K562 (cell line): ENCODE measurements at regions not wholly inside any gene's neighbourhood (a gene's known extent, or its start where the extent isn't known, plus 50 kb on each side); places are given as distances from the start of the nearest gene placed in this dataset.
A peak's percentile ranks its signal among the peaks of the same experiment; 100 is the strongest.

Experiments used
- ATAC-seq: fragments of 200-7000 bp; cut with Tn5 transposase; 3 replicates; pipeline ENCODE4 v1.9.1; 2020; ENCODE audit warnings: moderate library complexity
- BruUV-seq: library from RNA; stranded (reverse); fragments of 400-500 nt; replicated peaks from 2 replicates; lab custom pipeline; 2021; lab: Mats Ljungman, UMichigan
- CTCF ChIA-PET: fragments of 300-600 bp; formaldehyde crosslinking; extraction: SDS; loops from one replicate; lab custom pipeline; 2021; ENCODE audit warnings: low intra/inter-chr PET ratio; lab: Yijun Ruan, JAX
- POLR2A ChIA-PET: fragments of 300-600, 350-650 bp; sonication (Branson Sonifier 250); formaldehyde crosslinking; extraction: SDS; loops from one replicate; lab custom pipeline; 2021; ENCODE audit warnings: antibody characterized with exemption, inconsistent platforms; lab: Yijun Ruan, JAX
- DNase-seq, 4 experiments: peaks; one replicate each; pipeline versions ENCODE4 v3.0.0 to v3.0.0-alpha.2; 2011 to 2018; ENCODE audit warnings: low spot score in 3 of 4, mixed read lengths in 3 of 4; ENCODE audit errors: extremely low read depth in 1 of 4
- FAIRE-seq: peaks from 2 replicates; lab custom pipeline; 2011; peaks lifted over from hg19 to GRCh38; lab: Jason Lieb, UNC
- H2AFZ ChIP-seq: 2 replicates; pipeline ENCODE4 v1.6.0; 2011; ENCODE audit warnings: low read depth, low read length, control low read depth, inconsistent platforms
- H3K27ac ChIP-seq: fragments of 200-600 bp; 3 replicates; pipeline ENCODE4 v1.8.0; 2011; ENCODE audit warnings: low read depth, mild to moderate bottlenecking, control low read depth, inconsistent platforms, low read length, moderate library complexity, mixed read lengths; ENCODE audit errors: extremely low read depth
- H3K27me3 ChIP-seq, 2 experiments: fragments of 300-600 bp in 1 of 2; 2 replicates in 1 of 2; 3 replicates in 1 of 2; pipeline versions ENCODE4 v1.6.0 to v1.8.0; 2011; ENCODE audit warnings: inconsistent platforms in 2 of 2, low read length in 2 of 2, mild to moderate bottlenecking in 1 of 2, mixed read lengths in 1 of 2, moderate library complexity in 1 of 2; ENCODE audit not compliant: control insufficient read depth in 2 of 2, insufficient read depth in 2 of 2
- H3K36me3 ChIP-seq: fragments of 300-600 bp; 3 replicates; pipeline ENCODE4 v1.8.0; 2011; ENCODE audit warnings: mild to moderate bottlenecking, low read length, inconsistent platforms; ENCODE audit not compliant: control insufficient read depth, insufficient read depth
- H3K4me1 ChIP-seq, 2 experiments: fragments of 200-600 bp in 1 of 2; replicated peaks in 1 of 2; 2 replicates in 1 of 2; 3 replicates in 1 of 2; pipeline versions ENCODE4 v1.5.1 to v1.8.0; 2011; ENCODE audit warnings: inconsistent platforms in 2 of 2, low read length in 2 of 2, mild to moderate bottlenecking in 1 of 2, mixed read lengths in 1 of 2, moderate library complexity in 1 of 2; ENCODE audit not compliant: control insufficient read depth in 2 of 2, insufficient read depth in 2 of 2
- H3K4me2 ChIP-seq: 2 replicates; pipeline ENCODE4 v1.6.1; 2011; ENCODE audit warnings: low read length, control low read depth, inconsistent platforms, mixed read lengths; ENCODE audit not compliant: insufficient read depth
- H3K4me3 ChIP-seq: fragments of 200-600 bp; sonication (generic), shearing (Covaris generic); 2 replicates; pipeline ENCODE4 v1.5.1; 2016; ENCODE audit warnings: control low read depth, inconsistent platforms
- H3K79me2 ChIP-seq: fragments of 200-600 bp; 3 replicates; pipeline ENCODE4 v1.8.0; 2011; ENCODE audit warnings: low read length, inconsistent platforms; ENCODE audit not compliant: control insufficient read depth, insufficient read depth
- H3K9ac ChIP-seq, 2 experiments: 2 replicates each; pipeline versions ENCODE4 v1.6.0 to v1.6.1; 2011; ENCODE audit warnings: low read depth in 2 of 2, low read length in 2 of 2, control low read depth in 1 of 2, inconsistent platforms in 1 of 2, mild to moderate bottlenecking in 1 of 2, mixed read lengths in 1 of 2; ENCODE audit not compliant: insufficient read depth in 1 of 2
- H3K9me1 ChIP-seq: one replicate; pipeline ENCODE4 v1.6.0; 2011; ENCODE audit warnings: inconsistent platforms, mild to moderate bottlenecking, low read length, moderate library complexity; ENCODE audit not compliant: control insufficient read depth, insufficient read depth
- H3K9me3 ChIP-seq: replicated peaks from 2 replicates; pipeline ENCODE4 v1.5.1; 2011; ENCODE audit warnings: low read depth, low read length, inconsistent platforms; ENCODE audit not compliant: control insufficient read depth, insufficient read depth
- H4K20me1 ChIP-seq: replicated peaks from 2 replicates; pipeline ENCODE4 v1.6.1; 2011; ENCODE audit warnings: low read length, inconsistent platforms, mixed read lengths; ENCODE audit not compliant: control insufficient read depth, insufficient read depth
- CUX1 ChIP-seq: fragments of 200-800 bp; sonication (Bioruptor generic); IDR thresholded peaks from 2 replicates; pipeline ENCODE4 v1.6.1; 2016; ENCODE audit warnings: missing genetic modification characterization, missing compliant biosample characterization
- HNRNPL ChIP-seq: fragments of 200-400 bp; formaldehyde crosslinking; IDR thresholded peaks from 2 replicates; pipeline ENCODE4 v1.6.1; 2017; ENCODE audit warnings: low read depth, mild to moderate bottlenecking, low read length
- MBD2 ChIP-seq: sonication (generic); IDR thresholded peaks from 2 replicates; pipeline ENCODE4 v1.6.1; 2016; ENCODE audit warnings: low read depth, borderline replicate concordance
- PHB2 ChIP-seq: fragments of 450-650 bp; IDR thresholded peaks from 2 replicates; pipeline ENCODE4 v1.6.1; 2017; ENCODE audit warnings: low read depth
- PREB ChIP-seq: sonication (generic); formaldehyde crosslinking; IDR thresholded peaks from 2 replicates; pipeline ENCODE4 v1.8.1; 2023; ENCODE audit warnings: mild to moderate bottlenecking, missing genetic modification reagents
- SMARCB1 ChIP-seq: IDR thresholded peaks from 2 replicates; pipeline ENCODE4 v1.6.1; 2011; ENCODE audit warnings: improper control_type of control experiment, low read depth; ENCODE audit not compliant: insufficient read length
- SRF ChIP-seq, 2 experiments: fragments of 250-450, 450-650 bp in 1 of 2; sonication (Bioruptor Pico) in 1 of 2; sonication (generic) in 1 of 2; formaldehyde crosslinking; IDR thresholded peaks; 2 replicates each; pipeline versions ENCODE4 v1.5.0 to v1.5.1; 2020 to 2022; ENCODE audit warnings: mild to moderate bottlenecking in 1 of 2, missing genetic modification reagents in 1 of 2
- STAT5A ChIP-seq: IDR thresholded peaks from 2 replicates; pipeline ENCODE4 v1.6.1; 2012; ENCODE audit warnings: low read length, inconsistent platforms, borderline replicate concordance
- ZKSCAN8 ChIP-seq: fragments of 200-800 bp; sonication (Bioruptor generic); IDR thresholded peaks from 2 replicates; pipeline ENCODE4 v1.6.1; 2016; ENCODE audit warnings: missing genetic modification characterization, missing compliant biosample characterization
- ZNF146 ChIP-seq: IDR thresholded peaks from one replicate; pipeline ENCODE4 v1.6.1; 2018; ENCODE audit warnings: missing compliant biosample characterization; ENCODE audit not compliant: unreplicated experiment
- WGBS: fragments of 100-300 bp; shearing (Covaris generic); methylation state at CpG from one replicate; pipeline ENCODE4 v1.1.6; 2016; ENCODE audit warnings: low coverage, mixed read lengths; ENCODE audit not compliant: insufficient coverage; ENCODE audit errors: missing lambda C conversion rate; 5-methylcytosine and 5-hydroxymethylcytosine counted together
- in situ Hi-C: fragments of 300-500 bp; cut with MboI; formaldehyde crosslinking; loops from 4 replicates; pipeline ENCODE4 v1.15.0; 2018; ENCODE audit warnings: inconsistent platforms, mixed read lengths
- intact Hi-C: fragments of 100-400 bp; cut with micrococcal nuclease; formaldehyde crosslinking; loops from 2 replicates; pipeline ENCODE4 v1.14.2; 2022
- TF ChIP-seq, protein P1 (sequence below), 3 experiments: fragments of 200-800 bp in 1 of 3; fragments of 250-450 bp in 1 of 3; fragments of 450-650 bp in 1 of 3; sonication (Bioruptor Pico) in 1 of 3; sonication (Bioruptor generic) in 1 of 3; formaldehyde crosslinking in 1 of 3; IDR thresholded peaks; 2 replicates each; pipeline versions ENCODE4 v1.6.1 to v1.8.0; 2016 to 2022; ENCODE audit warnings: mild to moderate bottlenecking in 2 of 3, missing genetic modification characterization in 2 of 3, missing compliant biosample characterization in 1 of 3, moderate library complexity in 1 of 3

DNA sequence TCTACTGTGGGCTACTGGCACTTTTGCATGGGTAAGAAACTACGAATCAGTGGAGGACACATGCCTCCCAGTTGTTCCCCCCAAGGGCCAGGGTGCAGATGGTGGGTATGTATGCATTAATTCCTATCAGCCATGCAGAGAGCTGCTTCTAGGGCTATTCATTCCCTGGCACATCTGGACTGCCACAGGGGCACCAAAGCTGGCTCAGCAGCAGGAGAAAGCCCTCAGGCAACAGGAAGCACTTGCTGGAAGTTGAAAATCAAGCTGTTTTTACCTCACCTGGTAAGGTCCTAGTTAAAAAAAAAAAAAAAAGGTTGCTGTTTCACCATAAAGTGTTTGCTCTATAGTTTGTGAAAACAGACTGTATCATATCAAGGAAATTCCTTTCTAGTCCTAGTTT, 1342.6 kb downstream of the REEP3 start (continued):
- no peak for TF ChIP-seq CUX1

DNA sequence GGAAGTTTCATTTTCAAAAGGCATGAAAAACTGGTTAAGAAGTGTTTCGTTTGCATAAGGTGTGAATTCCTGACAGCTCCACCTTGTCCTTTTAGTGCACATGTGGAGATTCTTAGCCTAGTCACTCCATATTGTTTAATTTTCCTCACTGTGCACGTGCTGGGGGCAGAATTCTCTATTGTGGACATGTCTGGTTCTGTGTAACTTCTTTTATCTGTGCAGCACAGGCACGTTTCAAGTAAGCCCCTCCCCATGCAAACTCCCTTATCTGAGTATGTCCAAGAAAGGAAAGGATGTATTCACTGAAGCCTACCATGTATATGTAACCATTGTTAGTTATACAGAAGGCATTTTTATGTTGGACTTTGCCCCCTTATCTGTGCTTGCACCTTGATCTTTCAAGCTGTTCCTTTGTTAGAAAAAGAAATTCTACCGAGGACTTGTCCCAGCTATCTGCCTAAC, 1346.3 kb downstream of the REEP3 start:
- in situ Hi-C loops, result no loop called here
- H3K27ac ChIP-seq, result peak overlapping the region; percentile 58
- no peaks in the 10 kb centered on the region for H3K9me1 ChIP-seq
- no peaks in the 10 kb centered on the region for H3K9me3 ChIP-seq
- FAIRE-seq (no peak), DNase-seq (peak; percentile 62 to 81 (median 62)), ATAC-seq (peak; percentile 89)
- H3K4me2 ChIP-seq, result no peak overlapping the region
- no peaks in the 10 kb centered on the region for H3K79me2 ChIP-seq
- ChIA-PET CTCF (no interaction called here), POLR2A (no interaction called here)
- WGBS, result 0% methylated on average over 4 of the region's 4 CpGs
- intact Hi-C loops, result no loop called here
- H3K4me3 ChIP-seq, result no peak overlapping the region
- H3K9ac ChIP-seq, result no peak overlapping the region
- H3K27me3 ChIP-seq, result no peaks in the 10 kb centered on the region
- no peaks in the 10 kb centered on the region for H4K20me1 ChIP-seq
- no peaks in the 10 kb centered on the region; a peak in 1 of 5 replicates for H3K4me1 ChIP-seq
- BruUV-seq, result no TSS peak
- H3K36me3 ChIP-seq, result no peaks in the 10 kb centered on the region
- H2AFZ ChIP-seq, result peak overlapping the region; percentile 54
- TF ChIP-seq SMARCB1 (no peak), SRF (CRISPR knock-in tag; IDR thresholded peaks at IDR 0.05) (peak in 1 of 2 experiments; percentile 60; a peak in 1 of 4 replicates), PREB (CRISPR knock-in tag) (no peak), ZKSCAN8 (CRISPR knock-in tag) (no peak), MBD2 (0 out of 2 replicates have a peak, but pooled peaks have one; percentile 24), STAT5A (peak; percentile 81), HNRNPL (no peak), PHB2 (peak; percentile 56; the same call in 1 of the 2 replicates), ZNF146 (no peak)
- TF ChIP-seq, protein P1, sequence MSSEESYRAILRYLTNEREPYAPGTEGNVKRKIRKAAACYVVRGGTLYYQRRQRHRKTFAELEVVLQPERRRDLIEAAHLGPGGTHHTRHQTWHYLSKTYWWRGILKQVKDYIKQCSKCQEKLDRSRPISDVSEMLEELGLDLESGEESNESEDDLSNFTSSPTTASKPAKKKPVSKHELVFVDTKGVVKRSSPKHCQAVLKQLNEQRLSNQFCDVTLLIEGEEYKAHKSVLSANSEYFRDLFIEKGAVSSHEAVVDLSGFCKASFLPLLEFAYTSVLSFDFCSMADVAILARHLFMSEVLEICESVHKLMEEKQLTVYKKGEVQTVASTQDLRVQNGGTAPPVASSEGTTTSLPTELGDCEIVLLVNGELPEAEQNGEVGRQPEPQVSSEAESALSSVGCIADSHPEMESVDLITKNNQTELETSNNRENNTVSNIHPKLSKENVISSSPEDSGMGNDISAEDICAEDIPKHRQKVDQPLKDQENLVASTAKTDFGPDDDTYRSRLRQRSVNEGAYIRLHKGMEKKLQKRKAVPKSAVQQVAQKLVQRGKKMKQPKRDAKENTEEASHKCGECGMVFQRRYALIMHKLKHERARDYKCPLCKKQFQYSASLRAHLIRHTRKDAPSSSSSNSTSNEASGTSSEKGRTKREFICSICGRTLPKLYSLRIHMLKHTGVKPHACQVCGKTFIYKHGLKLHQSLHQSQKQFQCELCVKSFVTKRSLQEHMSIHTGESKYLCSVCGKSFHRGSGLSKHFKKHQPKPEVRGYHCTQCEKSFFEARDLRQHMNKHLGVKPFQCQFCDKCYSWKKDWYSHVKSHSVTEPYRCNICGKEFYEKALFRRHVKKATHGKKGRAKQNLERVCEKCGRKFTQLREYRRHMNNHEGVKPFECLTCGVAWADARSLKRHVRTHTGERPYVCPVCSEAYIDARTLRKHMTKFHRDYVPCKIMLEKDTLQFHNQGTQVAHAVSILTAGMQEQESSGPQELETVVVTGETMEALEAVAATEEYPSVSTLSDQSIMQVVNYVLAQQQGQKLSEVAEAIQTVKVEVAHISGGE (CRISPR knock-in tag; IDR thresholded peaks at IDR 0.05), result no peak
